SK-N-SH treated with all-trans-retinoic acid at 6 μM for 48 hours (cell line): ENCODE measurements at regions not wholly inside any gene's neighbourhood (a gene's known extent, or its start where the extent isn't known, plus 50 kb on each side); places are given as distances from the start of the nearest gene placed in this dataset.

ENCODE experiments used
- ATAC-seq: fragments of 200-7000 bp; cut with Tn5 transposase; 3 replicates; pipeline ENCODE4 v1.9.1; 2020; ENCODE audit warnings: mild to moderate bottlenecking, moderate library complexity
- ARNTL ChIP-seq: fragments of 450-650 bp; formaldehyde crosslinking; IDR thresholded peaks from 2 replicates; pipeline ENCODE4 v1.5.0; 2020; ENCODE audit warnings: low read depth, mild to moderate bottlenecking, moderate library complexity, borderline replicate concordance
- BACH2 ChIP-seq: fragments of 250-450 bp; sonication (Bioruptor Pico); IDR thresholded peaks from 2 replicates; pipeline ENCODE4 v1.9.0; 2021; ENCODE audit warnings: mild to moderate bottlenecking, borderline replicate concordance
- CREB5 ChIP-seq: fragments of 250-450 bp; sonication (Bioruptor Pico); IDR thresholded peaks from 2 replicates; pipeline ENCODE4 v1.5.1; 2020; ENCODE audit warnings: low read depth, mild to moderate bottlenecking, moderate library complexity
- GLIS3 ChIP-seq: fragments of 250-450 bp; sonication (Bioruptor Pico); IDR thresholded peaks from 2 replicates; pipeline ENCODE4 v1.5.0; 2020; ENCODE audit warnings: mild to moderate bottlenecking, moderate library complexity
- POU6F1 ChIP-seq: fragments of 250-450 bp; sonication (Bioruptor Pico); IDR thresholded peaks from 2 replicates; pipeline ENCODE4 v1.8.0; 2021; ENCODE audit warnings: low read depth, mild to moderate bottlenecking, moderate library complexity, borderline replicate concordance
- PPARA ChIP-seq: fragments of 250-450 bp; sonication (Bioruptor Pico); IDR thresholded peaks from 2 replicates; pipeline ENCODE4 v1.5.0; 2020; ENCODE audit warnings: mild to moderate bottlenecking, borderline replicate concordance
- RARB ChIP-seq: fragments of 250-450 bp; sonication (Bioruptor Pico); IDR thresholded peaks from 2 replicates; pipeline ENCODE4 v1.8.0; 2021; ENCODE audit warnings: mild to moderate bottlenecking, moderate library complexity
- SNAI2 ChIP-seq: fragments of 250-450 bp; sonication (Bioruptor Pico); IDR thresholded peaks from 2 replicates; pipeline ENCODE4 v1.5.0; 2020; ENCODE audit warnings: mild to moderate bottlenecking, moderate library complexity
- TCF4 ChIP-seq: fragments of 250-450 bp; sonication (Bioruptor Pico); IDR thresholded peaks from 2 replicates; pipeline ENCODE4 v1.8.0; 2021; ENCODE audit warnings: mild to moderate bottlenecking, moderate library complexity, borderline replicate concordance
- TOX ChIP-seq: fragments of 250-450 bp; sonication (Bioruptor Pico); IDR thresholded peaks from 2 replicates; pipeline ENCODE4 v1.8.0; 2021; ENCODE audit warnings: mild to moderate bottlenecking, moderate library complexity, borderline replicate concordance
- ZC3H10 ChIP-seq: fragments of 250-450 bp; sonication (Bioruptor Pico); IDR thresholded peaks from 2 replicates; pipeline ENCODE4 v1.5.1; 2021; ENCODE audit warnings: mild to moderate bottlenecking, moderate library complexity
- ZFP3 ChIP-seq: fragments of 250-450 bp; sonication (Bioruptor Pico); IDR thresholded peaks from 2 replicates; pipeline ENCODE4 v1.5.0; 2020; ENCODE audit warnings: mild to moderate bottlenecking, moderate library complexity
- ZFP30 ChIP-seq: fragments of 450-650 bp; formaldehyde crosslinking; IDR thresholded peaks from 2 replicates; pipeline ENCODE4 v1.5.0; 2022; ENCODE audit warnings: mild to moderate bottlenecking, moderate library complexity
- ZNF70 ChIP-seq: fragments of 450-650 bp; formaldehyde crosslinking; IDR thresholded peaks from 2 replicates; pipeline ENCODE4 v1.5.0; 2020; ENCODE audit warnings: mild to moderate bottlenecking, moderate library complexity
- ZNF8 ChIP-seq: fragments of 450-650 bp; formaldehyde crosslinking; IDR thresholded peaks from 2 replicates; pipeline ENCODE4 v1.5.0; 2020; ENCODE audit warnings: mild to moderate bottlenecking, moderate library complexity
- TF ChIP-seq, protein P1 (sequence below): fragments of 250-450 bp; sonication (Bioruptor Pico); IDR thresholded peaks from 2 replicates; pipeline ENCODE4 v1.5.1; 2021; ENCODE audit warnings: mild to moderate bottlenecking, moderate library complexity
- TF ChIP-seq, protein P2 (sequence below): fragments of 250-450 bp; sonication (Bioruptor Pico); IDR thresholded peaks from 2 replicates; pipeline ENCODE4 v1.5.0; 2020; ENCODE audit warnings: mild to moderate bottlenecking, moderate library complexity
- TF ChIP-seq, protein P3 (sequence below): fragments of 250-450 bp; sonication (Bioruptor Pico); IDR thresholded peaks from 2 replicates; pipeline ENCODE4 v1.8.0; 2020; ENCODE audit warnings: mild to moderate bottlenecking, moderate library complexity, borderline replicate concordance

DNA sequence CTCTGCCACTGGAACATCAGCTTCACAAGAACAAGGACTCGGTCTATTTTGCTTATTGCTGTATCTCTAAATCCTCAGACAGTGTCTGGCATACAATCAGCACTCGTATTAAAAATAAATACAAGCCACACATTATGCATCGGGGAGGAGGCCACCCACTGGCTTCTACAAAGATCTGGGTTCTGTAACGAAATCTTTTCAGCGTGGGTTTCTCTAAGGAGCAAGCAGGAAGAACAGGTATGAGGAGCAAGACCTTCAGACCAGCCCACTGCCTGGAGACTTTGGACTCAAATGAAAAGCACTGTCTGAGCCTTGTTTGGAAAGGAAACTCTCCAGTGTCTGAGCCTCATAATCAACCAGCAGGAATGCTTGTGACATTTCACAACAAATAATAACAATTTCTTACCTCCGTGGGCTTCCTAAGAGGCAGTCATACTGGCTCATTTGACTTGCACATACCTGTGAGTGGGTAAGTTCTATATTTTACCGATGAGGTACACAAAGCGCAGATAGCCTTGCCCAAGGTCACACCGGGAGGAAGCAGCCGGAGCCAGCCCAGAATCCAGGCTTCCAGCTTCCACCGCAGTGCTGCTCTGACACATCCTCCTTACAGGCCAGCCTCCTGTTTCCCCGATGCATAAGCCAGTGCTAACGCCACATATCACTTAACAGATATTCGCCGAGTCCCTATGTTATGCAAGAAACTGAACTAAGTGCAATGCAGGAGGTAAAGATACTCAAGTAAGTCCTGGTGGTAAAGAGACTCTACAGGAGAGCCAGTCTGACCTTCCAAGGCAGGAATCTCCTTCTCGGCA is 118.6 kb upstream of the TNRC6C start:
- TF ChIP-seq TOX (CRISPR knock-in tag) (no peak), TCF4 (CRISPR knock-in tag) (no peak), ZNF8 (CRISPR knock-in tag) (no peak), ZC3H10 (CRISPR knock-in tag) (no peak), GLIS3 (CRISPR knock-in tag) (no peak), RARB (CRISPR knock-in tag) (no peak), BACH2 (CRISPR knock-in tag) (no peak), ZFP30 (CRISPR knock-in tag) (no peak), CREB5 (CRISPR knock-in tag) (no peak)
- TF ChIP-seq, protein P1, sequence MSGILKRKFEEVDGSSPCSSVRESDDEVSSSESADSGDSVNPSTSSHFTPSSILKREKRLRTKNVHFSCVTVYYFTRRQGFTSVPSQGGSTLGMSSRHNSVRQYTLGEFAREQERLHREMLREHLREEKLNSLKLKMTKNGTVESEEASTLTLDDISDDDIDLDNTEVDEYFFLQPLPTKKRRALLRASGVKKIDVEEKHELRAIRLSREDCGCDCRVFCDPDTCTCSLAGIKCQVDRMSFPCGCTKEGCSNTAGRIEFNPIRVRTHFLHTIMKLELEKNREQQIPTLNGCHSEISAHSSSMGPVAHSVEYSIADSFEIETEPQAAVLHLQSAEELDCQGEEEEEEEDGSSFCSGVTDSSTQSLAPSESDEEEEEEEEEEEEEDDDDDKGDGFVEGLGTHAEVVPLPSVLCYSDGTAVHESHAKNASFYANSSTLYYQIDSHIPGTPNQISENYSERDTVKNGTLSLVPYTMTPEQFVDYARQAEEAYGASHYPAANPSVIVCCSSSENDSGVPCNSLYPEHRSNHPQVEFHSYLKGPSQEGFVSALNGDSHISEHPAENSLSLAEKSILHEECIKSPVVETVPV (CRISPR knock-in tag): no peak
- TF ChIP-seq, protein P2, sequence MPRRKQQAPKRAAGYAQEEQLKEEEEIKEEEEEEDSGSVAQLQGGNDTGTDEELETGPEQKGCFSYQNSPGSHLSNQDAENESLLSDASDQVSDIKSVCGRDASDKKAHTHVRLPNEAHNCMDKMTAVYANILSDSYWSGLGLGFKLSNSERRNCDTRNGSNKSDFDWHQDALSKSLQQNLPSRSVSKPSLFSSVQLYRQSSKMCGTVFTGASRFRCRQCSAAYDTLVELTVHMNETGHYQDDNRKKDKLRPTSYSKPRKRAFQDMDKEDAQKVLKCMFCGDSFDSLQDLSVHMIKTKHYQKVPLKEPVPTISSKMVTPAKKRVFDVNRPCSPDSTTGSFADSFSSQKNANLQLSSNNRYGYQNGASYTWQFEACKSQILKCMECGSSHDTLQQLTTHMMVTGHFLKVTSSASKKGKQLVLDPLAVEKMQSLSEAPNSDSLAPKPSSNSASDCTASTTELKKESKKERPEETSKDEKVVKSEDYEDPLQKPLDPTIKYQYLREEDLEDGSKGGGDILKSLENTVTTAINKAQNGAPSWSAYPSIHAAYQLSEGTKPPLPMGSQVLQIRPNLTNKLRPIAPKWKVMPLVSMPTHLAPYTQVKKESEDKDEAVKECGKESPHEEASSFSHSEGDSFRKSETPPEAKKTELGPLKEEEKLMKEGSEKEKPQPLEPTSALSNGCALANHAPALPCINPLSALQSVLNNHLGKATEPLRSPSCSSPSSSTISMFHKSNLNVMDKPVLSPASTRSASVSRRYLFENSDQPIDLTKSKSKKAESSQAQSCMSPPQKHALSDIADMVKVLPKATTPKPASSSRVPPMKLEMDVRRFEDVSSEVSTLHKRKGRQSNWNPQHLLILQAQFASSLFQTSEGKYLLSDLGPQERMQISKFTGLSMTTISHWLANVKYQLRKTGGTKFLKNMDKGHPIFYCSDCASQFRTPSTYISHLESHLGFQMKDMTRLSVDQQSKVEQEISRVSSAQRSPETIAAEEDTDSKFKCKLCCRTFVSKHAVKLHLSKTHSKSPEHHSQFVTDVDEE (CRISPR knock-in tag): no peak
- TF ChIP-seq, all 23 proteins: peak for 0
- ATAC-seq: no peak

- ATAC-seq: no peak
- no peak for TF ChIP-seq ZNF8 (CRISPR knock-in tag)
- TF ChIP-seq RARB (CRISPR knock-in tag): no peak
- TF ChIP-seq CREB5 (CRISPR knock-in tag): no peak
- TF ChIP-seq, protein P3, sequence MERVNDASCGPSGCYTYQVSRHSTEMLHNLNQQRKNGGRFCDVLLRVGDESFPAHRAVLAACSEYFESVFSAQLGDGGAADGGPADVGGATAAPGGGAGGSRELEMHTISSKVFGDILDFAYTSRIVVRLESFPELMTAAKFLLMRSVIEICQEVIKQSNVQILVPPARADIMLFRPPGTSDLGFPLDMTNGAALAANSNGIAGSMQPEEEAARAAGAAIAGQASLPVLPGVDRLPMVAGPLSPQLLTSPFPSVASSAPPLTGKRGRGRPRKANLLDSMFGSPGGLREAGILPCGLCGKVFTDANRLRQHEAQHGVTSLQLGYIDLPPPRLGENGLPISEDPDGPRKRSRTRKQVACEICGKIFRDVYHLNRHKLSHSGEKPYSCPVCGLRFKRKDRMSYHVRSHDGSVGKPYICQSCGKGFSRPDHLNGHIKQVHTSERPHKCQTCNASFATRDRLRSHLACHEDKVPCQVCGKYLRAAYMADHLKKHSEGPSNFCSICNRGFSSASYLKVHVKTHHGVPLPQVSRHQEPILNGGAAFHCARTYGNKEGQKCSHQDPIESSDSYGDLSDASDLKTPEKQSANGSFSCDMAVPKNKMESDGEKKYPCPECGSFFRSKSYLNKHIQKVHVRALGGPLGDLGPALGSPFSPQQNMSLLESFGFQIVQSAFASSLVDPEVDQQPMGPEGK (CRISPR knock-in tag): no peak
- TF ChIP-seq SNAI2 (CRISPR knock-in tag): no peak
- no peak for TF ChIP-seq POU6F1 (CRISPR knock-in tag)
- no peak for TF ChIP-seq ZFP30 (CRISPR knock-in tag)
- no peak for TF ChIP-seq TCF4 (CRISPR knock-in tag)
- no peak for TF ChIP-seq GLIS3 (CRISPR knock-in tag)
- TF ChIP-seq, protein P1 (CRISPR knock-in tag): no peak
- TF ChIP-seq ZNF70: no peak
- no peak for TF ChIP-seq BACH2 (CRISPR knock-in tag)
- no peak for TF ChIP-seq ARNTL (CRISPR knock-in tag)
- no peak for TF ChIP-seq ZFP3 (CRISPR knock-in tag)
- no peak for TF ChIP-seq PPARA (CRISPR knock-in tag)
Observed at GRCh38 chr17:77840513-77841165, 117.9 kb upstream of the TNRC6C start.
